ENCODE measurements at regions not wholly inside any gene's neighbourhood (a gene's known extent, or its start where the extent isn't known, plus 50 kb on each side); places are given as distances from the start of the nearest gene placed in this dataset.

GRCh38 chr14:71451501-71451900, 480.7 kb upstream of the RGS6 start:
- TF ChIP-seq, protein P1, sequence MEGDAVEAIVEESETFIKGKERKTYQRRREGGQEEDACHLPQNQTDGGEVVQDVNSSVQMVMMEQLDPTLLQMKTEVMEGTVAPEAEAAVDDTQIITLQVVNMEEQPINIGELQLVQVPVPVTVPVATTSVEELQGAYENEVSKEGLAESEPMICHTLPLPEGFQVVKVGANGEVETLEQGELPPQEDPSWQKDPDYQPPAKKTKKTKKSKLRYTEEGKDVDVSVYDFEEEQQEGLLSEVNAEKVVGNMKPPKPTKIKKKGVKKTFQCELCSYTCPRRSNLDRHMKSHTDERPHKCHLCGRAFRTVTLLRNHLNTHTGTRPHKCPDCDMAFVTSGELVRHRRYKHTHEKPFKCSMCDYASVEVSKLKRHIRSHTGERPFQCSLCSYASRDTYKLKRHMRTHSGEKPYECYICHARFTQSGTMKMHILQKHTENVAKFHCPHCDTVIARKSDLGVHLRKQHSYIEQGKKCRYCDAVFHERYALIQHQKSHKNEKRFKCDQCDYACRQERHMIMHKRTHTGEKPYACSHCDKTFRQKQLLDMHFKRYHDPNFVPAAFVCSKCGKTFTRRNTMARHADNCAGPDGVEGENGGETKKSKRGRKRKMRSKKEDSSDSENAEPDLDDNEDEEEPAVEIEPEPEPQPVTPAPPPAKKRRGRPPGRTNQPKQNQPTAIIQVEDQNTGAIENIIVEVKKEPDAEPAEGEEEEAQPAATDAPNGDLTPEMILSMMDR (IDR thresholded peaks at IDR 0.05): no peak
- TF ChIP-seq POLR2A (IDR thresholded peaks at IDR 0.05): no peak

All from right lobe of liver (tissue), 4 donors.